GM21360 (cell line): ENCODE measurements at regions not wholly inside any gene's neighbourhood (a gene's known extent, or its start where the extent isn't known, plus 50 kb on each side); places are given as distances from the start of the nearest gene placed in this dataset.

Experiments
- ATAC-seq: cut with Tn5 transposase; IDR thresholded peaks from one replicate; pipeline ENCODE4 v1.9.1; 2021; ENCODE audit warnings: mild to moderate bottlenecking, moderate library complexity; ENCODE audit not compliant: unreplicated experiment

DNA sequence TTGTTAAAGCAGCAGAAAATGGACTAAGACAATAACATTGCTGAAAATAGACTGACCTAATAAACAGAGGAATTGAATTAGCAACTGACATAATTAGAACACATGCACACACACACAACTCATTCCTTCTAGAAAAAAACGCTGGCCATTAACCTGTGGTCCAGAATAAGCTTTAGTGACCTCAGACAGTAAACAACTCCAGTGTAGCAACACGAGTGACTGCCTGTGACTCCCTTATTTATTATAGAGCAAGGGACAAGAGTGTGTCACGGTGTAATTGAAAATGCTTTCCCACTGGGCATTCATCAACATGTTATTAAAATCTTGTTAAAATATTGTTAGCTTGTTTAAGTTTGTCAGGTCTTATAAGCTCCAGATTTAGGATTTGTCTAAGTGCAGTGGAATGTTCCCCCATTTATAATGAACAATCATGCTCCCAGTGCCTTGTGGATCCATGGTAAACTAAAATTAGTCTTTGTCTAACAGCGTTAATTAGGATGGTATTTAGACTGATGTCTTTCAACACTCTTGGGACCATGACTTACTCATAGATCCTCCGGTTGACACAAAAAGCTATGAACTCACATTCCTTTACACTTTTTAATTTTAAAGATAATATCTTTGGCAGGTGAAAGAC lies 111.7 kb upstream of the IRS2 start:
- no peak for ATAC-seq

DNA sequence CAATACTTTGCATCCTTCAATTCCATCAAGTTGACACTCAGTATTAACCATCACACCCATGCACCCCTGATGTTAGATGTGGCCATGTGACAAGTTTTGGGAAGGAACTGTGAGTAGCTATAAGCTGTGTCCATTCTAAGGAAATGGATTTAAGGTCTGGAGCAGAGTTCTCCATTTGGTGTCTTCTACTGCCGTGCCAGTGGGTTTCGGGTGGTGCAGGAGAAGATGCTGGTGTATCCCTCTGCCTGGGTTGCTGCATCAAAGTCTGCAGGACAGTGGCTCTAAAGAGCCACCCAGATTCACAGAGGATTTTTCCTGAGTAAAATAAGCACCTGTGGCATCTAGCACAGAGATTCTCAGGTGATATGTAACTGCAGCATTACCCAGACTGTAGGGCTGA lies 105.7 kb upstream of the IRS2 start:
- ATAC-seq = no peak

DNA sequence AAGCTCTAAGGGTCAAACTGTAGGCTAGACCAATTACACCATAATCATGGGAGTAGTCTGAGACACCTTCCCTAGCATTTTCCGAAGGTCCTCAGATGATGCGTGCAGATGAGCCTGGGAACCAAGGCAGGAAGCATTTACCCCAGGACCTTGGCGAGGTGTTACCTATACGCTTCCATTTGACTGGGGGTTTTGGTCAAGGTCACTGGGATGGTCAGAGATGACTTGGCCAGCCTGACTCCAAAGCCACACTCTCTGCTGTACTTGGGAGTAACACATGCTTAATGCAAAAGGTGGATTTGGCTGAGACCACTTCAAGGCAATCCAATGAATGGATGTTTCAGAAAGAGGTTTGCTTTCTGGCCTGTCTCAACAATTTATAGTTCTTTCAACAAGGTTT lies 98.9 kb upstream of the IRS2 start:
- no peak for ATAC-seq

DNA sequence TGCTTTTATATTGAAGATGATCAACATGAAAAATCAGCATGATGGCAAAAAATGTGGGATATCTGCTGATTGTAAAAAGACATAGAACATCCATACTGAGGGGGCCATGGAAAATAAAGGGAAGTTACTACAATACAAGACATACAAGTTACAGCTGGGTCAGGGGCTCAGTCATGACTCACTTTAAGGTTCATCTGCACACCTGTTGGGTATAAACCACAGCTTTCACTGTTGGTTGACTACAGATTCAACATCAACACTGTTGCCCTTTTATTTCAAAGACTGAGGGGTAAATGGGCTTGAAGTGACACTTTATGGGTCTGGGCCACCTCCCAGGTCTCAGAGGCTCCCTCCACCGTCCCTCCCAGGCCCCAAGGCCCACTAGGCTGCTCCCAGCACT lies 98.1 kb upstream of the IRS2 start:
- no peak for ATAC-seq

DNA sequence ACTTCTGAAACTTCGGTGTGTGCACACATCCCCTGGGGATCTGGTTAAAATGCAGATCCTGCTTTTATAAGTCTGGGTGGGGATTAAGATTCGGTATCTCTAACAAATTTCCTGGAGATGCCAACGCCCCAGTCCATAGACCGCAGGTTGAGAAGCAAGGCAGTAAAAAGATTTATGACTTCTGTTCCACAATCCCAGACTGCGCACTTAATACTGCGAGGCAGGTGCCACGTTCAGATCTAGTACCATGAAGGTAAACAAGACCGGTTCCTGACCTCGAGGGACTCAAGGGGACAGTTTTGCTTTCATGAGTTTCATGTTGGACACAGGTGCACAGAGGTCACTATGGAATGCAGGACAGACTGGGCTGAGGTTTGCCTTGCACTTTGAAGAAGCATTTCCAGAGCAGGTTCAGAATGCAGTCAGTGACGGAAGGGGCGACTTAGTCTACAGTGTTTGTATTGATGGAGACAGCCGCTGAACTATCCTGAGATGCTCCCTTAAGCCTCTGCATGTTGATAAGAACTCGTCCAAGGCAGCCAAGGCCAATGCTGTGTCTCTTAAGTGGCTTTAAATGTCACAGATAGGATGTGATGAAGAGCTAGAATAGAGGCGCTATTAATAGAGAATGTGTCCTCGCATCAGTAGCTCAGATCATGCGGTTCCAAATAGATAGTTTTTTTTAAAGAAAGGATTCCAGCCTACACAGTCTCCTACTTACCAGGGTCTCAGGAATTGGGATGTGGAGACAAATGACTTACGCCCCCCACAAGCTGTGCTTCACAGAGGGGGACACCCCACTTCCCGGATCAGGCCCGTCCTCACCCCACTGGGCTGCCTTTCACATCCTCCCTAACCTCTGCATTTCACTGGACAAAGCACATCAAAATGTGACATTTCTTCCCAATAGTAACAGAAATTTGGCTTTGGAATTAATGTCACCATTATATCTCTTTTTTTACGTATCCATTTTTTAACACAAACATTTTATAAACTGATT lies 97.1 kb upstream of the IRS2 start:
- ATAC-seq = no peak

DNA sequence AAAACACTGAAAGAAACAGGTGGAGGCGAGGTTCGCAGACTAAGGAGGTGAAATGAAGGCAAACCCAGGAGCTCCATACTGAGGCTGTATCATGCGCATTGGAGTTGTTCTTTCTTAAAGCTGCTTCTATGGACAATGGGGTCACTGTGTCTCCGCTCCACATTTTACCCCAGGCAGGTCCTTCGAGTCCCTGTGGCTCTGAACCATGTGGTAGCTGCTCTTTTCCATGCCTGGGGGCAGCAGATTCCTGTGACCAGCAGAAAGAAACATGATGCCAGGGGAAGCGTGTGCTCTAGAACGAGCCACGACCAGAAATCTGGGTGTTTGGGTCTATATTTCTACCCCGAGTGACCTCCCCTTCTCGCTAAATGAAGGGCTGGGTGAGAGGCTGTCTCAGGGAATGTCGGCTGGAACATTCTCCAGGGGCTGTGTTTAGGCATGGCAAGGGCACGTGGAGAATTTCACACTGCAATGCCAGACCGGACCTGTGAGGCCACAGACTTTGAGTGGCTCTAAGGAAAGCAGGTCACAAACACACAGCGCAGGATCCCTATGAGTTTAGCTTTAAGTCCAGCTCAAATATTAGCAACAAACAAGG lies 95.7 kb upstream of the IRS2 start:
- no peak for ATAC-seq

DNA sequence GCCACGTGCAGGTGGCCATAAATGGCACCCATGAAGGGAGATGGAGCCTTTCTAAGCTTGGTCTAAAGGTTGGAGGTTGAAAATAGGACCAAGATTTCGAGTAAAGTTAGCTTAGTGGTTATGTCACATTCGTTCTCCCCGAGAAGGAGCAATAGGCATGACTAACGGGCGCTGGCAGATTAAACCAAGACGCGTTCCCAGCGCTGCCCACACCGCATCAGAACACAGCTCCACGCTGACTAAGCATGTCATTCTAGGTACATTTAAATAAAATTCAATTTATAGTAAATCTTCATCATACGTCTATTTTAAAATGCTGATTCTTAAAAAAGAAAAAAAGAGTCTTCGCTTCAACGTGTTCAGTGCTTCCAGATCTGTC lies 95.0 kb upstream of the IRS2 start:
- no peak for ATAC-seq

DNA sequence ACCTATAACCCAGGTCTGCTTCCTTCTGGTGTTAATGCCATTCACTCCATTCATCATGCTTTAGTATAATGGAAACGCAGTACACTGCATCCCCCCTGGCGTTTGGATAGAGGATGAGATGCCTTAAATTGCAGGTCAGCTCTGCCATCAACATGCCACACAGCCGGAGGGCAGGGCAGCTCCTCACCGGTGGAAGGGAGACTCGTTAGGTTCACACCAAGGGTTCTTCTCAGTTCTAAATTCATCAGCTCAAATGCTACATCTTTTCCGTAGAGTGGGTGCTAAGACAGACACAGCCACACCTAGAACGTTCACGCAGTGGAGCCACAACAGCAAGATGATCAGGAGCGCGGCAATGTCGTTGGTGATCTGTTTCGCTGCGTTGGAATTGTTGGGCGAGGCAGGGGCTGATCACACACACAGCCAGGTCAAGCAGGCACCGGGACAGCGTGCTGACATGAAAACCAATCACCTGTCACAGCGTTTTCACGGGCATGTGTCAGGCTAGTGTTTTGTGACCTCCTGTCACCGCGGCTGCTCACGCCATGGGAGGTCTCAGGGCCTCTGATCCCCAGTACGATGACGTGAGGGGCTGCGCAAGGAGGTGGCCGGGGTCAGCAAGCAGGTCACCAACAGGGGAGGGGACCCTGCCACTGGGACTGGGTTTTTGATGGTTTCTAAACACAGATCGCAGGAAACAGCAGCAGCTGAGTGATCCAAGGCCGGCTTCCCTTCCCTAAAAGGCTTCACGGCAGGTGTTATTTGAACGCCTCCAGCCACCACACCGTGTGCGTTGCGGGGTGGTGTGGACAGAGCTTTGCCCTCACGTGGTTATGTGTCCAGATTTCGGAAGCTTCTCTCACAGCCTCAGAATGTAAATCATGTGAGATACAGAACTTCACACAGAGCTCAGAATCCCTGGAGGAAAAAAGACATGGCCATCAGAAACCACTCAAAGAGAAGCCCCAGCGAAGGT lies 94.3 kb upstream of the IRS2 start:
- ATAC-seq = no peak

DNA sequence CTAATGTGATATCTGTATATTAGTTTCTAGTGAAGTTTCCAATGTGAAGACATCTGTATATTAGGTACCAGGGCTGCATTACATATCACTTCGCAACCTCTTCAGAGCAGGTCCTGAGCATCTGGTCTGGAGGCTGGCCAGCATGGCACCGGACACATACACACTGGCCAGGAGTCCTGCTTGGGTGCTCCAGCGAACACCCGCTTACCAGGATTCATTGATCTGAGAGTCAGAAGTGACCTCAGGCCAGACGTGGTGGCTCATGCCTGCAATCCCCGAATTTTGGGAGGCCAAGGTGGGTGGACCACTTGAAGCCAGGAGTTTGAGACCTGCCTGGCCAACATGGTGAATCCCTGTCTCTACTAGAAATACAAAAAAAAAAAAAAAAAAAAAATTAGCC lies 93.0 kb upstream of the IRS2 start:
- ATAC-seq = no peak

DNA sequence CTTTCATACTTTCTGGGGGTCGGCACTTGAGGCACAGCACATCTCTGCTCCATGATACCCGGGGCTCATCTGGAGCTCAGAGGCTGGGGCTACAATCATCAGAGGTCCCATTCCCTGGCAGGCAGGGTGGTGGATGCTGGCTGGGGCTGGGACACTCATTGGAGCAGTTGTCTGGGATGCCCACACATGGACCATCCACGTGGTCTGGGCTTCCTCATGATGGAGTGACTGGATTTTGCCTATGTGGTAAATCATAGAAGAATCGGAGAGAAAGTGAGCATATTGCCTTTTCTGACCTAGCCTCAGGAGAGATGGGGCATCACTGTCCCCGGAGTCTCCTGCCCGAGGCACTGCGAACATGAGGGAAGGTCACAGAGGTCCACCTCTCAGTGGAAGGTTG lies 91.4 kb upstream of the IRS2 start:
- no peak for ATAC-seq

DNA sequence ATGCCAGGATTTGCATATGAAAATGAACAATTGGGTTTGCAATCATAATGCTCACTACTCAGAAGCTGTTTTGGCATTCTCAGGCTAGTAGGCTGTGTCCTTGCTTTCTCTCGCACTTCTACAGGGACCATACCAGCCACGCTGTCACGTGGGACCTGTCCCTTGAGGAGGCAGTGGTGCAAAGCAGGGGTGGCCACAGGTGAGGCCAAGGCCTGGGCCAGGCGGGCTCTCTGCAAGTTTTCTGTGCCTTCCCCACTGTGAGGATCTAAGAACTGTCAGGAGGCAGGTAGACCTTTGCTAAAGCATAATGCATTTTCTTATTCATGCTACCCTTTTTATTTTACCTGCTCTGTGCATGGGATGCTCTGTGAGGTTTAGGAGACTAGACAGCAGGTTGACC lies 89.4 kb upstream of the IRS2 start:
- ATAC-seq = no peak

DNA sequence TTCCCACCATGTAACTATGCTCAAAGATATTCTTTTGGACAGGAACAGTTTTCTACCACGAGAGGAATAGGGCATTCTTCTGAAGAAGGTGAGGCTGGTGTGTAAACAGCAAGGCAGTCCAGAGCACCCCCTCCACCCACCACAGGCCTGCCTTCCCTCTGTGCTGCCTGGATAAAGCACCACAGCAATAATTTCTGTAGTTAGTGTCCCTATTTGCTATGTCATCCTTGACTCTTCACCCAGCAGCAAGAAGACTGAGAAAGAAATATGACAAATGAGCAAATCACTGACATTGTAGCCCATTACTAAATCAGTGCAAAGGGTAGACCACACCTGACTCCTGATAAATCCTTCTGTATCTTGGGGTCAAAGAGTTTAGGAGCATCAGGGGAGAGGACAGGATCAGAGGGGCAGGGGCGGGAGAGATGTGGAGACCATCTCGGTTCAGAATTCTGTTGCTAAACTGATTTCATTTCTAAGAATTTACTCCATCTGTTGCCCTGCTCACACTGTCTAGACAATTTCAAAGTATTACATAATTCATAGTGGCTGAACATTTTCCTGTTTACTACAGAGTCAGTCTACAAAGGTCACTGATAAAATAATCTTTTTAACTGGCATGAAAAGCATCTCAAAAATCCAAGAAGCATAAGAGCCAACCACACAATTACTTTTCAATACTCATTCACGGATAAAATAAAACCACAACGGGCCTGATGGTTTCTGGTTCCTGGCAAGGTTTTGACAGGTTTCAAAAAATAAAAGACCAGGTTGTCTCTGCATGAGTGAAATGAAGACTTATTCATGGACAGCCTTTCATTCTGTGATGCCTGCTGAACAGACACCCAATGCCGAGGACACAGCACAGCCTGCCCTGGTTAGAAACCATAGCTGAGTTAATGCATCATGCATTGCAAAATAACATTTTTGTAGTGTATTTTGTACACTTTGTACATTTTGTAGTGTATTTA lies 88.4 kb upstream of the IRS2 start:
- no peak for ATAC-seq

DNA sequence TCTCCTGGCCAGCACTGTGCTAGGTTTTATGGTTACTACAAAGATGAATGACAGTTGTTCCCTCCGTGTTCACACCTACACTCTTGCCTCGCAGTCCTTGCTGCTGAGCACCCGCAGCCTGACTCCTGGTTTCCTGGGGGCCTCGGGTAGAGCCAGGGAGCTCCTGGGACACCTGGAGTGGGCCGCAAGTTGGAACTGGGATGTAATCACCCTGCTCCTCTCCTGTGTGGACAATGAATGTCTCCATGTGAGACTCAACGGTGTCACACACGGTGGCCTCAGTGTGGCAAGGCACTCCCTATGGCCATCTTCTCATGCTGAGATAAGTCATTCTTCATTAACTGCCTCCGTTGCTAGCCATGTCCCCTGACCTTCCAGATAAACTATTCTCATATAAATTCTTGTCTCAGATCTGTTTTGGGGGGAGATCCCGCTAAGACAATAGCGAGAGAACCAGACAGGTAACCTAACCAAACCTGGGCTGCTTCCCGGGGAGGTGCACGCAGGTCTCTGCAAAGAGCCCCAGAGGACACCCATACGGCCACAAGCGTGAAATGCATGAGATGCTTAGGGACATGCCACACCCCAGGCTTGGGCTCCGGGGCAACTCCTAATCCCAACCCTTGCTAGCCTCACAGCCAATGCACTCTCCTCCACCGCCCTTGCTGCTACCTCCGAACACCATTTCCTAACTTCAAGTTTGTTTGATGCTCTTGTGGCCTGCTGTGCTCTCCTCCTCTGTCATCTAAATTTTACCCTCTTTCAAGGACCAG lies 87.2 kb upstream of the IRS2 start:
- no peak for ATAC-seq

DNA sequence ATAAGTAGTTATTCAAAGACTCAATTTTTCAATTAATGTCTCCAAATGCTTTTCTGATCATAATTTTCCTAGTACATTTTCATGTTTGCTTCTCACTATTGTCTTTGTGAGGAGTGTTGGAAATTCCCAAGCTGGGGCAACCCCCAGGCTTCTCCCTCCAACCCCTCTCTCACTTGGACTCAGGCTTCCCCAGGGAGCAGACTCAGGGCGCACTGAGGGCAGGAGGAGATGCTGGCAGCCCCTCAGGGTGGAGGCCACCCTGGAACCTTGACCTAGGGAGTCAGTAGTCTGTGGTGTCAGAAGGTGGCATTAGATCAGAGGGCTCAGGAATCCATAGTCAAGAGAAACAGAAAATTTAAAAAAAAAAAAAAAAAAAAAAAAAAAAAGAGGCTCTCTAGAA lies 86.5 kb upstream of the IRS2 start:
- ATAC-seq = no peak

DNA sequence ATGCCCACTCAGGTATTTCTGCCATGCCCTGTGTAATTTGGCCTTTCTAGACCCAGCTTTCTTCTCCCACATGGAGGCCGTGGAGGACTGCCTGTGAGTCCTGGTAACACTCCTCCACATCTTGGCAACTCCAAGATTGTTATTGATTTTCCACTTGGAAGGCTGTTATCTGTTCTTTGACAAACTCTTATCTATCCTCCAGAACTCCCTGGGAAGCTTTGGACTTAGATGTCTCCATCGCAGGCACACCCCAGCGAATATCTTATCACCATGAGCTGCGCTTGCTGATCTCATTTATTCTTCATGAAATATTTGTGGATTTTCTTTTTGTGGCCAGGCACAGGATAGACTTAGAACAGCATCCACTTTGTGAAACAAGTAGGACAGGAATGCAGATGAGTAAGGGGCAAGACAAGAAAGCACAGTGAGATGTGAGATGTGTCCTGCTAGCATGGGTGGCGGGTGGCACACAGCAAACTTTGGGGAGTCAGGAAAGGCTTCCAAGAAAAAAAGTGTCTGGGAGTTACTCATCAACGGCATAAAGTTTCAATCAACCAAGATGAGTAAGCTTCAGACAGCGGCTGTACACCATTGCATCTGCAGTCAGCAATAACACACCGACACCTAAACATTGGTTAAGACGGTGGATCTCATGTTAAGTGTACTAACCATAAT lies 84.5 kb upstream of the IRS2 start:
- no peak for ATAC-seq

DNA sequence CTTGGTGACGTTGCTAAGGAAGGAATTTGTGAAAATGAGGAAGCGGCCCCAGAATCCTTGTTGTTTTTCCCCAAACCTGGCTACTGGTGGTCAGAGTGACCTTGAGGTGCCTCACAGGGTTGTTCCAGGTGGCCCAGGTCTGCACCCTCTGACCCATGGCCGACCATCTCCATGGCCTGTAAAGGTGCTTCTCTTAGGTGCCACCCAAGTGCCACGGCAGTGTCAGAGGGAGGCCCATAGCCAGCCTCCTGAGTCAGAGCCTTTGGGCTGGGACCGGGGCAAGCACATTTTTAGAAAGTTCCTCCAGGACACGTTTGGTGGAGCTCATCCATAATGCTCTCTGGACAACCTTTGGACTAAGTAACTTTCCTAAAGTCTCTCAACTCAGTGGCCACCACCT lies 83.9 kb upstream of the IRS2 start:
- no peak for ATAC-seq

DNA sequence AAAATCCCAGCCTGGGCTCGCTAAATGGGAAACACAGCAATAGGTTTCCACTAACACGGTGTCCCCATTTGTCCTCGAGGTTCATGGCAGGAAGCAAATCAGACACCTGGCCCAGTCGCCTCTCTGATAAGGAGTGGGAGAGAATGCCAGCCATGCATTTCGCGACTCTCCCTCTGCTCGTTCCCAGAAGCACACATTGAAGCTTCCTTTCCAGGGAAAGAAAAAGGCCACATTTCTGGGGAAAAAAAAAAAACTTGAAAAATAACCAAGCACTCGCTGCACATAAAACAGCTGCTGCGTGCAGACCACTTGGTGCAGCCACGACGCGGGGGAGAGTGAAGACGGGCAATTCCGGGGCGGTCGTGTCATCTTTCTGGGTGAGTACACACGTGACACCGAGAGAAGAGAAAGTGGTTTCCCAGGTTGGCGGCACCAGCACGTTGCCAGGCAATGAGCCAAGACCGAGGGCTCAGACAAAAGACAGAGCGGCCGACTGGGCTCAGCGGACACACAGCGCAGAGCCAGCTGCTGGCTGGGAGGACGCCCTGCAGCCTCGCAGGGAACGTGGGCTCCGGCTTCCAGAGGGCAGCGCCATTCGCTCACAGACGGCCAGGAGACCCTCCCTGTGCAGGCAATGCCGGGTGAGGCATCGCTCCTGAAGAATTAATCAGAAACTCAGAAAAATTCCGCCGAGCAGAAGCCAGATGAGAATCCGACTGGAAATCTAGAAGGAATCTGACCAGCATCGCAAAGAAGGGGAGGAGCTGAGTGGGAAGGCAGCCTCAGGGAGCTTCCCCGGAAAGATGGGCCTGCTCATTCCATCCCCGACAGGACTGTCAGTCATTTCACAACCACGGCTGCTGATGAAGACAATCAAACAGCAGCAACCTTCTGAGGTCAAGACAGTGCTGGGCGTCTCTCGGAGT lies 83.2 kb upstream of the IRS2 start:
- no peak for ATAC-seq
